ENCODE measurements at regions not wholly inside any gene's neighbourhood (a gene's known extent, or its start where the extent isn't known, plus 50 kb on each side); places are given as distances from the start of the nearest gene placed in this dataset.

- intact Hi-C loops (cut with DNase I; ENCODE audit: low total_unique reads) = no loop called here
- Histone ChIP-seq H3K27ac (no peak overlapping the region), H3K4me1 (no peaks in the 10 kb centered on the region), H3K36me3 (no peaks in the 10 kb centered on the region), H3K4me3 (no peak overlapping the region), H3K9me3 (no peaks in the 10 kb centered on the region), H3K27me3 (no peaks in the 10 kb centered on the region)
- 72 to 79% (median 76%) methylated on average over 2 of the region's 2 CpGs for WGBS, 5 donors
- no peak for DNase-seq
- TF ChIP-seq POLR2A (IDR thresholded peaks at IDR 0.05) (no peak), EP300 (IDR thresholded peaks at IDR 0.05) (no peak), POLR2AphosphoS5 (IDR thresholded peaks at IDR 0.05) (no peak), CTCF (IDR thresholded peaks at IDR 0.05) (no peak)
These were observed 187.0 kb upstream of the OLFM3 start for GRCh38 chr1:102183711-102184110.

- Histone ChIP-seq H3K27ac (no peak overlapping the region), H3K36me3 (no peaks in the 10 kb centered on the region), H3K9me3 (no peaks in the 10 kb centered on the region), H3K4me1 (no peaks in the 10 kb centered on the region), H3K4me3 (no peak overlapping the region), H3K27me3 (no peaks in the 10 kb centered on the region)
- WGBS, 5 donors = 82 to 86% (median 84%) methylated on average over 5 of the region's 5 CpGs
- TF ChIP-seq EP300 (IDR thresholded peaks at IDR 0.05) (no peak), POLR2A (IDR thresholded peaks at IDR 0.05) (no peak), CTCF (IDR thresholded peaks at IDR 0.05) (no peak), POLR2AphosphoS5 (IDR thresholded peaks at IDR 0.05) (no peak)
- intact Hi-C loops (cut with DNase I; ENCODE audit: low total_unique reads) = no loop called here
- DNase-seq = no peak
These were observed 186.0 kb upstream of the OLFM3 start for GRCh38 chr1:102182603-102183260.

GRCh38 chr1:102181341-102181740, 184.6 kb upstream of the OLFM3 start:
- H3K4me3 ChIP-seq = no peak overlapping the region
- no peaks in the 10 kb centered on the region for H3K36me3 ChIP-seq
- H3K27me3 ChIP-seq = no peaks in the 10 kb centered on the region
- 76 to 88% (median 81%) methylated on average over 2 of the region's 2 CpGs for WGBS, 5 donors
- no peaks in the 10 kb centered on the region for H3K4me1 ChIP-seq
- H3K9me3 ChIP-seq = no peaks in the 10 kb centered on the region
- intact Hi-C loops (cut with DNase I; ENCODE audit: low total_unique reads) = no loop called here
- no peak for DNase-seq
- no peak overlapping the region for H3K27ac ChIP-seq
- TF ChIP-seq CTCF (IDR thresholded peaks at IDR 0.05) = no peak
- no peak for TF ChIP-seq EP300 (IDR thresholded peaks at IDR 0.05)
- no peak for TF ChIP-seq POLR2AphosphoS5 (IDR thresholded peaks at IDR 0.05)

GRCh38 chr1:102178480-102178879, 181.8 kb upstream of the OLFM3 start:
- no peaks in the 10 kb centered on the region for H3K4me1 ChIP-seq
- no peak for TF ChIP-seq EP300 (IDR thresholded peaks at IDR 0.05)
- TF ChIP-seq POLR2AphosphoS5 (IDR thresholded peaks at IDR 0.05) = no peak
- TF ChIP-seq POLR2A (IDR thresholded peaks at IDR 0.05) = no peak
- TF ChIP-seq CTCF (IDR thresholded peaks at IDR 0.05) = no peak
- H3K27ac ChIP-seq = no peak overlapping the region
- H3K9me3 ChIP-seq = no peaks in the 10 kb centered on the region
- intact Hi-C loops (cut with DNase I; ENCODE audit: low total_unique reads) = no loop called here
- WGBS, 5 donors = 70 to 84% (median 78%) methylated on average over 2 of the region's 2 CpGs
- H3K4me3 ChIP-seq = no peak overlapping the region
- no peaks in the 10 kb centered on the region for H3K27me3 ChIP-seq
- no peaks in the 10 kb centered on the region for H3K36me3 ChIP-seq
- no peak for DNase-seq

Measured in stomach (tissue), 8 donors.